ENCODE measurements at regions not wholly inside any gene's neighbourhood (a gene's known extent, or its start where the extent isn't known, plus 50 kb on each side); places are given as distances from the start of the nearest gene placed in this dataset.

DNA sequence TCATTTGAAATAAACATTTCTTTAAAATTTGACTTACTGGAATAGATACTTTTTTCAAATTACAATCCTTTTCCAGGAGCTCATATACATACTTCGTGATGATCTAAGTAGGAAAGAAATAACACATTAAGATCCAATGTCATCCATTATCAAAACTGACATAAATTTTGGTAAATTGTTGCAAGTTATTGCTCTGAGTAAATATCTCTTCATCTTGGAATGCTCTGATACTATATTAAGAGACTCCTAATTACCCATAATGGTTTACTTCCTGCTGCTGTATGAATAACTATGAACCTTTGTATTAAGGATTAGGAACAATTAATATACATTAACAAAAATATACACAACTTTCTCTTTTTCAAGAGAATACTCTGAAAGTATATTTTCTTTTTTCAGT, 223.0 kb upstream of the POU5F2 start:
- WGBS, 2 donors (ENCODE audit: low coverage in 1 of 2): 86 to 93% methylated on average over 1 of the region's 1 CpG
- in situ Hi-C loops (cut with MboI; ENCODE audit: low pct_ligation_motif_present in 1 of 4, low pct_unique_long_range_greater_than_20kb in 1 of 4, low sequenced_read_pairs in 3 of 4) (no loop called here), intact Hi-C loops (cut with DNase I; ENCODE audit: low total_unique reads) (no loop called here)
- H3K27me3 ChIP-seq: no peaks in the 10 kb centered on the region
- no peak for DNase-seq
- H3K27ac ChIP-seq: no peak overlapping the region
- no peaks in the 10 kb centered on the region for H3K9me3 ChIP-seq
- TF ChIP-seq POLR2AphosphoS5 (IDR thresholded peaks at IDR 0.05) (no peak), POLR2A (IDR thresholded peaks at IDR 0.05) (no peak)
- TF ChIP-seq, protein P1, sequence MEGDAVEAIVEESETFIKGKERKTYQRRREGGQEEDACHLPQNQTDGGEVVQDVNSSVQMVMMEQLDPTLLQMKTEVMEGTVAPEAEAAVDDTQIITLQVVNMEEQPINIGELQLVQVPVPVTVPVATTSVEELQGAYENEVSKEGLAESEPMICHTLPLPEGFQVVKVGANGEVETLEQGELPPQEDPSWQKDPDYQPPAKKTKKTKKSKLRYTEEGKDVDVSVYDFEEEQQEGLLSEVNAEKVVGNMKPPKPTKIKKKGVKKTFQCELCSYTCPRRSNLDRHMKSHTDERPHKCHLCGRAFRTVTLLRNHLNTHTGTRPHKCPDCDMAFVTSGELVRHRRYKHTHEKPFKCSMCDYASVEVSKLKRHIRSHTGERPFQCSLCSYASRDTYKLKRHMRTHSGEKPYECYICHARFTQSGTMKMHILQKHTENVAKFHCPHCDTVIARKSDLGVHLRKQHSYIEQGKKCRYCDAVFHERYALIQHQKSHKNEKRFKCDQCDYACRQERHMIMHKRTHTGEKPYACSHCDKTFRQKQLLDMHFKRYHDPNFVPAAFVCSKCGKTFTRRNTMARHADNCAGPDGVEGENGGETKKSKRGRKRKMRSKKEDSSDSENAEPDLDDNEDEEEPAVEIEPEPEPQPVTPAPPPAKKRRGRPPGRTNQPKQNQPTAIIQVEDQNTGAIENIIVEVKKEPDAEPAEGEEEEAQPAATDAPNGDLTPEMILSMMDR (IDR thresholded peaks at IDR 0.05): no peak
- no peaks in the 10 kb centered on the region for H3K36me3 ChIP-seq
- no peak overlapping the region for H3K4me3 ChIP-seq
- H3K4me1 ChIP-seq: no peaks in the 10 kb centered on the region

DNA sequence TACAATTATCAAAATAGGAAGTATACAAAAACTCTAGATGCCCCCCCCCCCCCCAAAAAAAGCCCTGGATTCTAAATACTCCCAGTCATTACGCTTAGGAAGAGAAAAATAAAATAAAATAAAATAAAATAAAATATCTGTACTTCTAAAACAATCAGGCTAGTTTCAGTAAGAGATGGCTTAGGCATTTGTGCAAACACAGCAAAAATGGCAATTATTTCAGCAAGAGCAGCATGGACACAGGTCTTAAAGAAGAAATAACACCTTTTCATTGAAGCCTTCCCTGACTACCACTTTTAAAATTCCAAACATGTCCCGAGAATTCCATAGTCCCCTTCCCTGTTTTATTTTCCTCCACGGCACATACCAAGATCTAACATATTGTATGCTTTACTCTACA, 218.6 kb upstream of the POU5F2 start:
- H3K4me3 ChIP-seq: no peak overlapping the region
- TF ChIP-seq EP300 (IDR thresholded peaks at IDR 0.05; ENCODE audit: low read depth) (no peak), POLR2A (IDR thresholded peaks at IDR 0.05) (no peak), POLR2AphosphoS5 (IDR thresholded peaks at IDR 0.05) (no peak)
- TF ChIP-seq, protein P1 (IDR thresholded peaks at IDR 0.05): no peak
- no peaks in the 10 kb centered on the region for H3K36me3 ChIP-seq
- DNase-seq: no peak
- intact Hi-C loops (cut with DNase I; ENCODE audit: low total_unique reads): no loop called here
- H3K27me3 ChIP-seq: no peaks in the 10 kb centered on the region
- WGBS, 2 donors (ENCODE audit: low coverage in 1 of 2): 89 to 95% methylated on average over 3 of the region's 3 CpGs
- in situ Hi-C loops (cut with MboI; ENCODE audit: low pct_ligation_motif_present in 1 of 4, low pct_unique_long_range_greater_than_20kb in 1 of 4, low sequenced_read_pairs in 3 of 4): no loop called here
- no peaks in the 10 kb centered on the region for H3K4me1 ChIP-seq
- H3K27ac ChIP-seq: no peak overlapping the region
- no peaks in the 10 kb centered on the region for H3K9me3 ChIP-seq

DNA sequence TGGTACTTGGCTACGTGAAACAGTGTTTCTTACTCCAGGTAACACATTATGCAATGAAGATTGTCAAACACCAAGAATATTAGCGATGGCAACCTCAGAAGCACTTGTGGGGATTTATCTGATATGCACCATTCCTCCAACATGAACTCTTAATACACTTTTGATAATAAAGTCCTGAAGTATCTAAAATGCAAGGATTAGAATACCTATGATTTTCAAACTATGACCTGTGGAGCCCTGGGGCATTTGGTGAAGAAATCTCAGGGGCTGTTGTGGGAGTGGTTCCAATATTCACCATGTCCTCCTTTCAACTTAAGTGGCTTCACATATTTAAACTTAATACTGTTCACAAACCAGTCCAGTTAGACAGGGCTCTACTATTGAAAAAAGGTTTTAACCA, 214.6 kb upstream of the POU5F2 start:
- Histone ChIP-seq H3K9me3 (no peaks in the 10 kb centered on the region), H3K27ac (no peak overlapping the region), H3K36me3 (no peaks in the 10 kb centered on the region), H3K4me3 (no peak overlapping the region), H3K27me3 (no peaks in the 10 kb centered on the region), H3K4me1 (no peaks in the 10 kb centered on the region)
- WGBS, 2 donors (ENCODE audit: low coverage in 1 of 2): 83 to 92% methylated on average over 2 of the region's 2 CpGs
- intact Hi-C loops (cut with DNase I; ENCODE audit: low total_unique reads): no loop called here
- in situ Hi-C loops (cut with MboI; ENCODE audit: low pct_ligation_motif_present in 1 of 4, low pct_unique_long_range_greater_than_20kb in 1 of 4, low sequenced_read_pairs in 3 of 4): no loop called here
- TF ChIP-seq POLR2A (IDR thresholded peaks at IDR 0.05): no peak
- no peak for TF ChIP-seq EP300 (IDR thresholded peaks at IDR 0.05; ENCODE audit: low read depth)
- TF ChIP-seq, protein P1 (IDR thresholded peaks at IDR 0.05): no peak
- no peak for DNase-seq

DNA sequence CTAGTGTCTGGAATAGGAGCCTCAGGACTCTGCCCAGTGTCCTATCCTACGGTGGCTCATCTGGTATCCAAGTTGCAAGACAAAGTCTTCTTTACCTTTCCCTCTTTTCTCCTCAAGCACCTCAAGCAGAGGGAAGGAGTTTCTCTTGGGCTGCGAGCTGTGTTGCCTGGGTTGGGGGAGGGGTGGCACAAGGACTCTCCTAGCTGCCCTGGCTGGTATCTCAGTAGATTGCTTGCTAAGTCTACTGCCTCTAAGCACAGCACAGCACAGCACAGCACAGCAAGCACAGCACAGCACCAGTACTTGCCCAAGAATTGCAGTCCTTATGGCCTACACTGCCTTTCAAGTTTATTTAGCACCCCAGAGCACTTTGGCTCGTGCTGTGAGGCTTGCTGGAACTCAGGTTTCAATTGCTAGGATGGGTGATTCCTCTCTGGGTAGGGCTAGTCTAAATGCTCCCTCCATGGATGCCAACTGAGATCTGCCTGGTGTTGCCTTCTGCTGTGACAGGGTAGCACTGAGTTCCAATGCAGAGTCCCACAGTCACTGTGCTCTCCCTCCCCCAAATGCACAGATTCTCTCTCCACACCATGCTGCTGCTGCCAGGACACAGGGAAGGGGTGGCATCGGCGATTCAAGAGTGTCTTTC, 213.1 kb upstream of the POU5F2 start:
- 100% methylated on average over 3 to 5 of the region's 5 CpGs for whole genome bisulfite sequencing, 2 donors (ENCODE audit: low coverage in 1 of 2)
- in situ Hi-C loops (cut with MboI; ENCODE audit: low pct_ligation_motif_present in 1 of 4, low pct_unique_long_range_greater_than_20kb in 1 of 4, low sequenced_read_pairs in 3 of 4): no loop called here

More for the DNA sequence above, 213.1 kb upstream of the POU5F2 start:
- Histone ChIP-seq H3K27me3 (no peaks in the 10 kb centered on the region), H3K4me1 (no peaks in the 10 kb centered on the region), H3K4me3 (no peak overlapping the region), H3K36me3 (no peaks in the 10 kb centered on the region), H3K9me3 (no peaks in the 10 kb centered on the region), H3K27ac (no peak overlapping the region)
- TF ChIP-seq, protein P1 (IDR thresholded peaks at IDR 0.05): no peak
- TF ChIP-seq POLR2A (IDR thresholded peaks at IDR 0.05) (no peak), POLR2AphosphoS5 (IDR thresholded peaks at IDR 0.05) (no peak), EP300 (IDR thresholded peaks at IDR 0.05; ENCODE audit: low read depth) (no peak)
- intact Hi-C loops (cut with DNase I; ENCODE audit: low total_unique reads): no loop called here
- no peak for DNase-seq

Measured in transverse colon (tissue), 4 donors.